NCI-H1436 treated with DMSO at 0.1 percent for 48 hours (cell line): ENCODE measurements at regions not wholly inside any gene's neighbourhood (a gene's known extent, or its start where the extent isn't known, plus 50 kb on each side); places are given as distances from the start of the nearest gene placed in this dataset.
A peak's percentile ranks its signal among the peaks of the same experiment; 100 is the strongest.

Experiments
- DNase-seq: peaks from one replicate; lab custom pipeline; 2025; lab: John Stamatoyannopoulos, UW

- no peak for DNase-seq
Observed at GRCh38 chr9:89864257-89864656, 259.4 kb downstream of the GADD45G start.

- no peak for DNase-seq
Observed at GRCh38 chr9:89864731-89865130, 259.9 kb downstream of the GADD45G start.

- no peak for DNase-seq
Observed at GRCh38 chr9:89865357-89865756, 260.5 kb downstream of the GADD45G start.

GRCh38 chr9:89865981-89866380 lies 261.2 kb downstream of the GADD45G start:
- no peak for DNase-seq

- no peak for DNase-seq
Observed at GRCh38 chr9:89866701-89867100, 261.9 kb downstream of the GADD45G start.

DNA sequence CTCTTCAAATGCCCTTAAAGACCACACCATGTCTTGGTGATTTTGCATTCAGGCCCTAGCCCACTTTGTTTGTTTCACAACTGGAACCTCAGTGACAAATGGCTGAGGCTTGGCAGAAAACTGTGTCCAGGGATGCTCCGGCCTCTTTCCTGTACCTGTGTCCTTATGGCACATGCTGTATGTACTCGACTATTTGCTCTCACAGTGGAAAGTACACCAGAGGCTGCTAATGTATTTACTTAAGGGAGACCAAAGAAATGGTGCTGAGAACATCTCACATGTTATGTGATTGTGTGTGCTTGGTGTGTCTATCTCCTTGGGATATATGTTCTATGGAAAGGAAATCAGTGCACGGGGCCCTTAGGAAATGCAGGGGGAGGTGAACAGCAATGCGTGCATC lies 263.3 kb downstream of the GADD45G start:
- DNase-seq = no peak

GRCh38 chr9:89869793-89870580 lies 265.2 kb downstream of the GADD45G start:
- no peak for DNase-seq

DNA sequence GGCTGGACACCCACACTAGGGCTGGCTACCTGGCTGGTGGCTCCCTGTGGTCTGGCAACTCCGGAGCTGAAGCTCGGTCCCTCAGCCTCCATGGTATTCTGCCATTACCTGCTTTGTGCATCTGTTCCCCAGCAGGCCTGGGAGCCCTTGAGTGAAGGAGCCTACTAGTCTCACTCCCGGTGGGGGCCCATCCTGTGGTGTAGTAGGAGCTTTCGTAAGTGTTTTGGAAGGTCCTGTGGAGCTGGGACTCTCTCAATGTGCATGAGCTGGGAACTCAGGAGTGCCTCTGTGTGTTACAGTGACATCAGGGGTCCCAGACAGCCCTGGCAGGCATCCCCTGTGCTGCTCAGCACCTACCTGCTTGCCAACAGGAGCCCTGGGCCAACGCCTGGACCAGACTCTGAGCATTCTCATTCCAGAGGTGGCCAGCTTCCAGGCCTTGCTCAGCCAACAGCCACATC lies 267.1 kb downstream of the GADD45G start:
- DNase-seq = no peak

DNA sequence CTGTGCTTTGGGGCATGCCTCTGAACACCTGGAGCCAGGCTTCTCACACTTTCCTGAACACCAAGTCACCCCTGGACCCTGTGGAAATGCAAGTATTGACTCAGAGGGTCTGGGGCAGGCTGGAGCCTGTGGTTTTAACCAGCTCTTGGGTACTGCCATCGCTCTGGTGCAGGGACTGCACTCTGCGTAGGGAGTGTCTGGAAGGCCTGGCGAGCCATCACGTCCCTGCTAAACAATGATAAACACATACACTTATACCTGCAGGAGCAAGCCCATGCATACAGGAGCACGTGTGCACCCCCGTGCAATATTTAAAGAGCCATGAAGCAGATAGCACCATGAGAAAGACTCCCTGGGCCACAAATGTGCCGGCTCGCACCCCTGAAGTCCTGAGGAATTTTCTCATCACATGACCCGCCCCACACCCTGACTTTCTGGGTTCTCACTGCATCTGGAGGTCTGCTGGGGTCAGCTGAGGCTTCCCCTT lies 267.7 kb downstream of the GADD45G start:
- no peak for DNase-seq

DNA sequence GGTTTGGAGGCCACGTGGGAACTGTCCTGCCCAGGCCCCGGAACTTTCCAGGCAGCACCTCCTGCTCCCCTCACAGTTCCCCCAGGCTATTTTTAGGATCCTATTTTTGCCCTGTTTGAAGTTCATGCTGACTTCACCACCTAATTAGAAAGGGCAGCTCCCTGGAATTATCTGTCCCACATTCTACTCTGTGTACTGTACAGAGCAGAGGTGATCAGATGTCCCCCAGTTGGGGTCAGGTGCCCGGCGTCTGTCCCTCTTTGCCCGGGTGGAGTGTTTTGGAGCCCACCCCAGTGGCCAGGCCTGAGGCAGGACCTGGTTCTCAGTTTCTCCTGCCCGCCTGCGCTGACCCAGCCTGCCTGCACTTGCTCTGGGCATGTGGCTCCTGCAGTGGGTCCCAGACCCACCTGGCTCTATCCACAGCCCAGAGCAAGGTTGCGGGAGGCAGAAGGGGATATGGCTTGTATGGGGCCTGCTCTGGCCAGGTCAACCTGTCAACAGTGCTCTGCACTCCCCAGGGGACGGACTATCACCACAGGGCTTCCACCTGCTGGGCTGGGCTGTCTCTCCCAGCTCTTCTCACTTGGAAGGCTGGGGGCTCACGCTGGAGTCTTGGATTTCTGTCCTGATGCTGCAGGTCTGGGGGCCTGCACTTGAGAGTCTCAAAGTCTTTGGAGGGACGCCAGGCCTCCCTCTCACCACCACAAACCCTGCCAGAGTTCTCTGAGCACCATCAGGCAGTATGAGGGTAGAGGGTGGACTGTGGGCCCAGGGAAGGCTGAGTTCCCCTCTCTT lies 268.3 kb downstream of the GADD45G start:
- DNase-seq = no peak

DNA sequence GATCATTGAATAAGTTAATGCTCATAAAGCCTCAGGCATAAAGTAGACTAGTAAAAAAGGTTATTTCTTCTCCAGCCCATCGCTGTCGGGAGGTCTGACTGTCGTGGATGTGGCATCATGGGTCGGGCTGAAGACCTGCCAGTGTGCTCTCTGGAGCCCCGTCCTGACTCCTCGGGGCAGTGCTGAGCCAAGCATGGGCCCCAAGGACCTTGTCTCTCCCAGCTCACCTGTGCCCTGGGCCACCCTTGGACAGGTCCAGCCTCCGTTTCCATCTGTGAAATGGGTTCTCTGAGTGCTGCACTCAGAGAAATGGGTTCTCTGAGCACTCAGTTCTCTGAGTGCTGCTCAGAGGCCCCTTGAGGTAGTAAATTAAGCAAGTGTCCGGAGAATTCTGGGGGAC lies 269.0 kb downstream of the GADD45G start:
- no peak for DNase-seq

DNA sequence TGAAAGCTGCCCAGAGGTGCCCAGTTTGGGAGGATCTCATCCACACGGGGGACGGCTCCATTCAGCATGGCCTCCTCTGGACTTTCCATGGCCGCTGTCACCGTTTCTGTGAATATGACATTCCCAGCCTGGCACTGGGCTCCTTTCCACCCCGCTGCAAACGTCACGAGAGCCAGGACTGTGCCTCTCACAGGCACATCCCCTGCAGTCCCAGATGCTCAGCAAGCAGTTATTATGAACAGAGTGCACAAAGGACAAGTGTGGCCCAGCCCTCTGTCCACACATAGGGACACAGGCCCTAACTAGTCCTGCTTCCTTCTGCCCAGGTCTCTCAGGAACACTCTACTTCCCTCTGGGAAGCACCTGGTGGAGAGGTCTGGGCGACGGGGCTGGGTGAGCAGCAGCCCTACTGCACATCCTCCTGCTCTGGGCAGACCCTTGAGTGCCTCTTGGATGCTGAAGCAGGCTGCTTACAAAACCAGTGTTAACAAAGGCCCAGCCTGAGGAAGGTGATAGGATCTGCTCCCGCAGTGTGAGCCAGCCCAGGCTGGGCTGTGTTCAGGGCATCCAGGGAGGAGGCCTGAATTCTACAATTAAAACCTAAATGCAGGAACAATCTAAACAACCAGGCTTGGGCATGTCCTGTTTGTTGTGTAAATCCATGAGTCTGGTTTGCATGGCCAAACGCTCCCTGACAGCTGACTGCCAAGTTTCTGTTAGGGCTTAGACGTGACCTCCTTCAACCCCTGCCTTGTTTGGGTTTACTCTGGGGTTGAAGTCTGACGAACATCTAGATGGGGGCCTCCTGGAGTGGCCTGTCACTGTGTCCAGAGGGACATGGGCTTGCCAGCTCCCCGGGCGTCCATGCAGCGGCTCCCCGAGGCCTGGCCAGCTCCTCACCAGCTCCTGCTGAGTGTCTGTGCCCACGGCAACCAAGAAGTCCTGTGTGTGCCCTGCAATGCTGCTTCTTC lies 269.8 kb downstream of the GADD45G start:
- no peak for DNase-seq

DNA sequence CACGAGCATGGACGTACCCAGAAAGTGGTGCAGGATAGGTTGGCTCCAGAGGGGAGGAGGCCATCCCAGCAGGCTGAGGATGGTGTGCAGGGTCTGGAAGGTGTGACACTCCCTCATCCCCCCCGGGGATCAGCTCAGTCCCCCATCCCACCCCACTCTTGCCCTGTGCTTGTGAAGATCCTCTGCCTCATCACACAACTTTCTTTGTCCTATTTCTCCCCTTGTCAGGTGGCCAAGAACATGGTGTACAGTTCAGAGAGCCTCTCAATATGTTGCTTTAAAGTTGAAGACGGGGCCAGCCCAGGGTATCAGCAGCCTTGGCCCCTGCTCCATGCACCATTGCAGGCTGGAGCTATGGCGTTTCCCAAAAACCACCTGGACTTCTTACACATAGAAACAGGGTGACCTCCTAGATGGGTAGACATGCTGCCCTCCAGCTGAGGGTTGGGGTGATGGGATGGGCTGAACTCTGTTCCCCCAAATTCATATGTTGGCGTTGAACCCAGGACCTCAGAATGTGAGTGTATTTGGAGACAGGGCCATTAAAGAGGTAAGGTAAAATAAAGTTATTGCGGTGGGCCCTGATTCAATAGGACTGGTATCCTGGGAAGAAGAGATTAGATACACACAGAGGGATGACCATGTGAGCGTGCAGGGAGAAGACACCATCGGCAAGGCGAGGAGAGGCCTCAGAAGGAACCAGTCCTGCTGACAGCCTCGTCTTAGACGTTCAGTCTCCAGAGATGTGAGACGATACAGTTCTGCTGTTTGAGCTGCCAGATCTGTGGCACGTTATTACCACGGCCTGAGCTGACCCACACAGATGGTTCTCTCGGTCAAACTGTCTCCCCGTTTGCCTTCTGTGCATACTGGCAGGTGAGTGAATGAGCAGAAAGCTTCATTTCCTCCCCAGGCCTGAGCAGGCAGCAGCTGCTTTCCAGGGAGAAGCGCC lies 272.5 kb downstream of the GADD45G start:
- DNase-seq = no peak

DNA sequence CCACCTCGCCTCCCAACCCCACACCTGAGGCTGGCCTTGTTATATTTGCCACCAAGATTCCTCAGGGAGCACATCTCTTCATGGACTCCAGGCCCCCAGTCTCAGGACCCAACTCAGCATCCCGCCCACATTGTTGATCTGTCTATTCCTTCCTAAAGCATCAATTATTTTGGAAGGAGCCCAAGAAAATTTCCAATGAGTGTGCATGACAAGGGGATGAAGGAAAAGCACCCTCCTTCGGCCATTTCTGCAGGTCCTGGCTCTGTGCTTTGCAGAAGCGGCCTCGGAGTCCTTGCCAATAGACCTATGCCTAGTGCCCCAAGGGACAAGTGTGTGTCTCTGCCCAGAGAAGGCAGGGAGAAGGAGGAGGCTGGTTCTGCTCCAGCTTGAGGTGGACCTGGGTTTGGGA lies 273.2 kb downstream of the GADD45G start:
- no peak for DNase-seq

- peak; percentile 20 for DNase-seq
Observed at GRCh38 chr9:89878687-89879086, 273.9 kb downstream of the GADD45G start.

GRCh38 chr9:89879276-89879675 lies 274.5 kb downstream of the GADD45G start:
- DNase-seq = no peak

DNA sequence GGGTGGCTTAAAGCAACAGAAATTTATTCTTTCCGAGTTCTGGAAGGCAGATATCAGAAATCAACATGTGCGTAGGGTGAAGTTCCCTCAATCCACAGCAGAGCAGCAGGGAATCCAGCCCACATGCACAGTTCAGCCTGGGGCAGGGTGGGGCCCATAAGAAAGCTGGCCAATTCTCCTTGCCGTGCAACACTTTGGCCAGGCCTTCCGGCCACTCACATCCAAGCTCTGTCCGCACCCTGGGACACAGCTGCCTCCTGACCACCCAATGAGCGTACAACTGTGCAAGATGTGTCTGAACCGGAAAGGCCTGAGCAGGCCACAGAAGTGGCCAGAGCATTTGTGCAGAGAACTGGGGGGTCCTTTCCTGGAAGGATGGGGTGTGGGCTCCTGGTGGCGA lies 274.9 kb downstream of the GADD45G start:
- DNase-seq = no peak

DNA sequence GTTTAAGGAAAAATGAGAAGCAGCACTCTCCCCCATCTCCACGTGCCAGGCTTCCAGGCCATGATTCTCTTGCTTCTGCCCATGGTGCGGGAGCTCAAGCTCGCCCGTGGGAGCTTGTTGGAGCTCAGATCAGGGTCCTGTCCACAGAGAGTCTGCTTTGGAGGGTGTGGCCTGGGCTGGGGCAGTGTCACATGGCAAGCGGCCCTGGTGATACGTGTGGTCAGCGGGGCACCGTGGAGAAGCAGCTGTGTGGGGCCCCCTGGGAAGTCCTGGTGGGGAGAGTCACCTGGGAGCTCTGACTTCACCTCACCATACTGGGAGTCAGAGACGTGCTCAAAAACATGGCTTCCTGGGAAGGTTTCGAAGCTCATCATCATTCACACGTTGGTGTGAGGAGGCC lies 275.3 kb downstream of the GADD45G start:
- DNase-seq = no peak

- no peak for DNase-seq
Observed at GRCh38 chr9:89880721-89881120, 275.9 kb downstream of the GADD45G start.

DNA sequence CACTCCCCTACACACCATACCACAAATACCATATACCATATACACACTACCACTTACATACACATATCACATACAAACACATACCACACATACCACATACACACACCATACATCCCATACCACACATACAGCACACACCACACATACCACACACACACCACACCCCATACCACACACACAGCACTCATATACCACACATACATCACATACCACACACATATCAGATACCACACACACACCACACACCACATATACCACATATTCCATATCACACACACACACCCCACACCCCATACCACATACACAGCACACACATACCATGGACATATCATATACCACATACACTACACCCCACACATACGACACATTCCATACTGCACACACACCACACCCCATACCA lies 276.6 kb downstream of the GADD45G start:
- no peak for DNase-seq

- no peak for DNase-seq
Observed at GRCh38 chr9:89882930-89883361, 278.1 kb downstream of the GADD45G start.
